Common myeloid progenitor, CD34-positive (primary cell): ENCODE measurements at regions not wholly inside any gene's neighbourhood (a gene's known extent, or its start where the extent isn't known, plus 50 kb on each side); places are given as distances from the start of the nearest gene placed in this dataset.

ENCODE experiments used
- CTCF ChIA-PET: fragments of 350-600 bp; sonication (Branson Sonifier 250); formaldehyde crosslinking; loops from one replicate; lab custom pipeline; 2021; ENCODE audit warnings: antibody characterized with exemption; lab: Charles Lee
- POLR2A ChIA-PET: fragments of 350-600 bp; sonication (Branson Sonifier 250); formaldehyde crosslinking; loops from one replicate; lab custom pipeline; 2021; ENCODE audit warnings: antibody characterized with exemption; lab: Charles Lee
- DNase-seq, 3 donors: peaks; one replicate each; pipeline versions ENCODE4 v3.0.0 to v3.0.0-alpha.2; 2013
- H3K27ac ChIP-seq, 2 experiments: 1 replicate in 1 of 2; 2 replicates in 1 of 2; pipeline ENCODE4 v1.7.0; 2013; ENCODE audit warnings: inconsistent platforms in 2 of 2, low read length in 2 of 2, mild to moderate bottlenecking in 2 of 2, low read depth in 1 of 2, moderate library complexity in 1 of 2; ENCODE audit not compliant: severe bottlenecking in 2 of 2, insufficient read depth in 1 of 2, poor library complexity in 1 of 2
- H3K27me3 ChIP-seq, 5 experiments: replicated peaks in 2 of 5; 1 replicate in 3 of 5; 2 replicates in 2 of 5; pipeline versions ENCODE4 v1.6.1 to v1.7.0; 2013; ENCODE audit warnings: low read length in 4 of 5, mild to moderate bottlenecking in 2 of 5, moderate library complexity in 2 of 5, inconsistent platforms in 1 of 5; ENCODE audit not compliant: insufficient read depth in 5 of 5, control insufficient read depth in 4 of 5
- H3K36me3 ChIP-seq, 4 experiments: 1 replicate in 2 of 4; 2 replicates in 2 of 4; pipeline versions ENCODE4 v1.6.1 to v1.7.0; 2013; ENCODE audit warnings: low read length in 3 of 4, control low read depth in 1 of 4, mild to moderate bottlenecking in 1 of 4; ENCODE audit not compliant: control insufficient read depth in 4 of 4, insufficient read depth in 4 of 4
- H3K4me1 ChIP-seq, 4 experiments: 1 replicate in 3 of 4; 2 replicates in 1 of 4; pipeline versions ENCODE4 v1.6.1 to v1.7.1; 2013; ENCODE audit warnings: low read length in 3 of 4, mild to moderate bottlenecking in 3 of 4, control low read depth in 1 of 4, inconsistent platforms in 1 of 4, moderate library complexity in 1 of 4; ENCODE audit not compliant: control insufficient read depth in 4 of 4, insufficient read depth in 4 of 4; ENCODE audit errors: control extremely low read depth in 1 of 4
- H3K4me3 ChIP-seq, 7 experiments: 1 replicate in 4 of 7; 2 replicates in 3 of 7; pipeline versions ENCODE4 v1.5.1 to v1.7.0; 2013; ENCODE audit warnings: mild to moderate bottlenecking in 7 of 7, low read length in 6 of 7, moderate library complexity in 6 of 7, inconsistent platforms in 2 of 7, low read depth in 2 of 7, control low read depth in 1 of 7; ENCODE audit not compliant: insufficient read depth in 4 of 7, control insufficient read depth in 1 of 7; ENCODE audit errors: extremely low read depth in 1 of 7
- H3K9me3 ChIP-seq, 5 experiments: 1 replicate in 4 of 5; 2 replicates in 1 of 5; pipeline versions ENCODE4 v1.6.1 to v1.7.1; 2013; ENCODE audit warnings: low read length in 4 of 5, mild to moderate bottlenecking in 2 of 5, inconsistent platforms in 1 of 5, low read depth in 1 of 5, moderate library complexity in 1 of 5; ENCODE audit not compliant: control insufficient read depth in 4 of 5, insufficient read depth in 2 of 5; ENCODE audit errors: control extremely low read depth in 1 of 5
- WGBS: methylation state at CpG from one replicate; pipeline ENCODE4 v1.1.5; 2013; ENCODE audit not compliant: insufficient coverage; 5-methylcytosine and 5-hydroxymethylcytosine counted together

GRCh38 chr13:74006666-74007065, 127.5 kb downstream of the KLF12 start:
- Histone ChIP-seq H3K4me1 (no peaks in the 10 kb centered on the region), H3K9me3 (no peaks in the 10 kb centered on the region), H3K4me3 (no peak overlapping the region), H3K27ac (no peak overlapping the region), H3K36me3 (no peaks in the 10 kb centered on the region), H3K27me3 (no peaks in the 10 kb centered on the region)
- 91% methylated on average over 3 of the region's 3 CpGs for WGBS
- no peak for DNase-seq
- ChIA-PET POLR2A (no interaction called here), CTCF (no interaction called here)

GRCh38 chr13:74005320-74006157, 128.7 kb downstream of the KLF12 start:
- 77% methylated on average over 2 of the region's 6 CpGs for WGBS
- H3K4me1 ChIP-seq, result no peaks in the 10 kb centered on the region
- H3K27ac ChIP-seq, result no peak overlapping the region
- H3K36me3 ChIP-seq, result no peaks in the 10 kb centered on the region
- H3K27me3 ChIP-seq, result no peaks in the 10 kb centered on the region
- no peak overlapping the region for H3K4me3 ChIP-seq
- POLR2A ChIA-PET, result no interaction called here
- H3K9me3 ChIP-seq, result no peaks in the 10 kb centered on the region
- DNase-seq, result no peak
- CTCF ChIA-PET, result no interaction called here

DNA sequence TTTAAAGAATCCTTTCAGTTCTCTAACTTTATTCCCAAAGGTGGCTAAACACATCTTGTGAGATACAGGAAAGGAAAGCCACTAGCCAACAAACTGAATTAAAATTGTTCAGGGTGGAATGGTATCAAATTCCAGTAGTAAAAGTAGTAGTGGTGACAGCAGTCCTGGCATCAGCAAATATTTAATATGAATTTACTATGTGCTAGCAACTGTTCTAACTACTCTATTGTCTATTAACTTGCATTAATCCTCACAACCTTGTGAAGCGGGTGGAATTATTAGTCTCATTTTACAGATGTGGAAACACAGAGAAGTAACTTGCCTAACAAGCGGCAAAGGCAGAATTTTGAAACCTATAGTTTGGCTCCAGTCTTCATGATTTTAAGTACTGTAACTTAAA, 130.1 kb downstream of the KLF12 start:
- H3K27ac ChIP-seq, result no peak overlapping the region
- H3K4me3 ChIP-seq, result no peak overlapping the region
- H3K36me3 ChIP-seq, result no peaks in the 10 kb centered on the region
- no peaks in the 10 kb centered on the region for H3K9me3 ChIP-seq
- WGBS, result no CpG with 5 or more reads among the region's 2 CpGs
- H3K4me1 ChIP-seq, result no peaks in the 10 kb centered on the region
- ChIA-PET POLR2A (no interaction called here), CTCF (no interaction called here)
- DNase-seq, result no peak
- H3K27me3 ChIP-seq, result no peaks in the 10 kb centered on the region

DNA sequence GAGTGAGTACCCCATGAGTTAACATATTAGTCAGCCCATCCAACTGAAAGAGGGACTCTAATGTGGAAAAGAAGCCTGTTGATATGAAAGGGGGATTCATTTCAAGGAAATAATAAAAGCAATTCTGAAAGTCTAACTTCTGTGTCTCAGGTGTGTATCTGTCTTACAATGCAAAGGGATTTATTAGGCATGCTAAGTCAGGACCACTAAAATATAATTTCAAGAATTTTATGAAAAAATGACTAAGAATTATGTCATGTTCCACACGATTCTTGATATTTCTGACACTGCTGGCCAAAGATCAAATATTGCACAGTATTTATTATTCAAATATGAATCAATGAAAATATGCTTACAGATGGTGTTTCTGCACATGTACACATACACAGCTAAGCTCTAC, 130.8 kb downstream of the KLF12 start:
- no CpG with 5 or more reads among the region's 1 CpG for WGBS
- H3K36me3 ChIP-seq, result no peaks in the 10 kb centered on the region
- no peaks in the 10 kb centered on the region for H3K9me3 ChIP-seq
- ChIA-PET CTCF (no interaction called here), POLR2A (no interaction called here)
- H3K27ac ChIP-seq, result no peak overlapping the region
- H3K4me3 ChIP-seq, result no peak overlapping the region
- DNase-seq, result no peak
- no peaks in the 10 kb centered on the region for H3K4me1 ChIP-seq
- no peaks in the 10 kb centered on the region for H3K27me3 ChIP-seq

DNA sequence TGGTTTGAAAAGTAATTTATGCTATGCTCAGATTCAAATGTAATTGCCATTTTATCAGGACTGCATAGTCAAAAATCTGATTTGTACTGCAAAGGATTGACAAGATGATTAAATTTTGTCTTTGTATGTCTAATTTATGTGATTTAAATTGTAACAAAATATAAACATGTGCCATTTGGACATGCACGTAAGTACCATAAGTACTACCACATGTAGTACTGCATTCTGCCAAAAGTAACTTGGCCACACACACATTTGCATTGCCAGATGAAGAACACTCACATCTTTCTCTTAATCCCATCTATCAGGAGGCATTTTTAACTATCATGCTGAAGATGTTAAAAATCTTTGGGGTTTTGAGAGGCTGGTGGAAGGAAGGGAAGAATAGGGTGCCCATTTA, 133.3 kb downstream of the KLF12 start:
- no peak overlapping the region for H3K27ac ChIP-seq
- no peak for DNase-seq
- no peaks in the 10 kb centered on the region for H3K9me3 ChIP-seq
- H3K4me3 ChIP-seq, result no peak overlapping the region
- no peaks in the 10 kb centered on the region for H3K4me1 ChIP-seq
- H3K36me3 ChIP-seq, result no peaks in the 10 kb centered on the region
- ChIA-PET CTCF (no interaction called here), POLR2A (no interaction called here)
- H3K27me3 ChIP-seq, result no peaks in the 10 kb centered on the region
- WGBS, result no CpG with 5 or more reads among the region's 1 CpG

DNA sequence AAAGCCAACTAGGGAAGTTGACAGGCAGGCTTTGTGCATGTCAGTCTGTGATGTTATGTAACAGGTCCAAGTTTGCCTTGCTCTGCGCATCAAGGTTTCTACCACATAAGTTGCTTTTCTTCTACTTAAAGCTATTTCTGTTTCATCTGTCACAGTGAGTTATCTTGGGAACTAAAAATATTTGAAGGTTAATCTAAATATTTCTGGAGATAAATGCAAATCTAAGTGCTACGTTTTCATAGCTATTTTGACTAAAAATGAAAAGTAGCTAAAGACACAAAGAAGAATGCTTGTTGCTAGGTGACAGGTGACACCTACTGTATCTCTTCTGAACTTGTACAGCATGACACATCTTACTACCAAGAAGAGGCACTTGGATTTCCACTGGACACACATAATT, 135.6 kb downstream of the KLF12 start:
- ChIA-PET POLR2A (no interaction called here), CTCF (no interaction called here)
- Histone ChIP-seq H3K27ac (no peak overlapping the region), H3K36me3 (no peaks in the 10 kb centered on the region), H3K9me3 (no peaks in the 10 kb centered on the region), H3K4me1 (no peaks in the 10 kb centered on the region), H3K4me3 (no peak overlapping the region), H3K27me3 (no peaks in the 10 kb centered on the region)
- WGBS, result 100% methylated on average over 1 of the region's 2 CpGs
- no peak for DNase-seq

- Histone ChIP-seq H3K36me3 (no peaks in the 10 kb centered on the region), H3K4me1 (no peaks in the 10 kb centered on the region), H3K4me3 (no peak overlapping the region), H3K27me3 (no peaks in the 10 kb centered on the region), H3K9me3 (no peaks in the 10 kb centered on the region), H3K27ac (no peak overlapping the region)
- DNase-seq, result no peak
- ChIA-PET POLR2A (no interaction called here), CTCF (no interaction called here)
Observed at GRCh38 chr13:73997964-73998363, 136.2 kb downstream of the KLF12 start.
